HG02623 (cell line): ENCODE measurements at regions not wholly inside any gene's neighbourhood (a gene's known extent, or its start where the extent isn't known, plus 50 kb on each side); places are given as distances from the start of the nearest gene placed in this dataset.
"Not testable (repeated sequence)": the region's sequence is repeated elsewhere in the genome, so short reads cannot be mapped to it uniquely, and the experiment has no call there.

Experiments used
- ATAC-seq: cut with Tn5 transposase; IDR thresholded peaks from one replicate; pipeline ENCODE4 v1.9.1; 2021; ENCODE audit warnings: moderate library complexity; ENCODE audit not compliant: unreplicated experiment

DNA sequence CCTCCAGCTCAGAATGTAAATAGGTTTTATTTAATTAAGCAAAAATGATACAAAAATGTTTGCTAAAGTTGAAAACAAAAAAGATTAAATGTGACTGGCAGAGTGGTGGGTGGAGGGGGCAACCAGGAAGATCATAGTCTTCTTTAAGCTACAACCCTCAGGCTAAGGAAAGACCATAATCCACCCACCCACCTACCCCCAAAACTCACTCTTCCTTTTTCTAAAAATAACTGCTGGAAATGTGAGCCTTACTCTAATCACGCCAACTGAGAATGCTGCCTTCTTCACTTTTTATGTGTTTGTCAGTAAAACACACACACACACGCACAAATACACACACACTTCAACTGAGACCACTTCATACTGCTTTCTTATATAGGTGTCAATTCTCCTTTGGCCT is 230.0 kb upstream of the EGLN3 start:
- ATAC-seq, result no peak

GRCh38 chr14:34180434-34180833 is 229.6 kb upstream of the EGLN3 start:
- ATAC-seq, result no peak

DNA sequence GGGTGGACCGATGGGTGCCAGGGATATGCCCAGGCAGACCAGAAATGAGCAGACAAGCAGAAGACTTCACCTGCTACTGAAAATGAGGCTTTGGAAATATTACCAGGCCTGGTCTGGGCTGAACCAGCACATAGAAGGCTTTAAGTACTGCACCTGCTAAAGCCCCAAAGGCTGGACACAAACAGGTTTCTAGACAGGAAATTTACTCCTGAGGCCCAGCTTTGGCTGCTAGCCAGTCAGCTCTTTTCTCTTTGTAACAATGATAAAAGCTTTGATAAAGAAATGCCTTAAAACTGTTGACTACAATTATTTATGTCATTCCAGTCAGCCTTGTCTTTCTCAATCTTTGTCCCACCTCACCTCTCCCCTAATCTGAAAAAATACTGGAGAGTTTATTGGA is 228.9 kb upstream of the EGLN3 start:
- ATAC-seq, result no peak

DNA sequence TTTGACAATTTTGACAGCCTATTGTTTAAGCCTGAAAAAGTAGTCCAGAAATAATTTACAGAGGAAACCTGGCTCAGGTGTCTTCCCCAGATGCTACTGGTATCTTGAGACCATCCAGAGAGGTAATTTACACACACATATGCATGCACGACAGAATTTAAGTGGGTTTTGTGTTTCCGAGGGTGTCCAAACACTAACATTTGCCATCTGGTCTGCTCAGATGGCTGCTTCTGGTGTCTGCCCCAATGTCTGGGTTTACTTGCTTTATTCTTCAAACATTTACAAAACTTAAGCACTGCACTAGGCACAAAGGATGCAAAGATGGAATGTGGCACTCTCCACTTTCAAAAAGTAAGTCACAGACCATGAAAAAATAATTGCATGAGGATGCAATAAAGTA is 226.6 kb upstream of the EGLN3 start:
- ATAC-seq, result no peak

DNA sequence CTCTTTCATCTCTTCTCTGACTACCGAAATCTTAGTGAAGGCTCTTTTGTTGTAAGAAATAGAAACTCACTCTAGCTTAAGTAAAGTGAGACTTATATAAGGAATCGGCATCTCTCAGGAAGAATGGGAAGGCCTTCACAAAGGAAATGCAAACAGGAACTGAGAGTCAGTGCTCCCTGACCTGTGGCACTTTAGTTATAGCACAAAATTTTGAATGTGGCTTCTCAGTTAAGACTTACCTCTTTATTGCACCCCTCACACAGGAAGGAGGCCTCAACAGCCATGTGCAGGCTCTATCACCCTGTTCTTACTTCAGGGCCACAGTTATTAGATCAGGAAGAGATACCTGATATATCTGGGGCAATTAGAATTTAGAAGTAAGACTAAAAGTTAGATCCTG is 224.7 kb upstream of the EGLN3 start:
- ATAC-seq, result peak; percentile 44

- ATAC-seq, result no peak
These were observed 224.1 kb upstream of the EGLN3 start for GRCh38 chr14:34174973-34175372.

DNA sequence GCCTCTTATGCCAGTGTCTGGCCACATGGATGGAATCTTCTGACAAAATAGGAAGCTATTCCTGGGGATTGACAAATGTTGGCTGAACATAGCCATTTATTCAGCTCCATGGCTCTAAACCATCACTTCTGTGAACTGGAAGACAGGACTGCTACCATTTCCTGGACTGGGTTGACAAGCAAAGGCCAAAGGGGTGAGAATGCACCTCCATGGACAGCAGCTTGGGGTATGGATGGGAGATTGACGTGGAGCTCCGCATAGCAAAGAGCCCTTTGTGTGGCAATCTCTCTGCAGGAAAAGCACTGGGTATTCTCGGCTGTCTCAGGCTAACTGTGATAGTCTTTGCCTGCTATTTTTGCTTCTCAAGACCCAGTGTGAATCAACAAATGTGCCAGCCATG is 223.0 kb upstream of the EGLN3 start:
- no peak for ATAC-seq

DNA sequence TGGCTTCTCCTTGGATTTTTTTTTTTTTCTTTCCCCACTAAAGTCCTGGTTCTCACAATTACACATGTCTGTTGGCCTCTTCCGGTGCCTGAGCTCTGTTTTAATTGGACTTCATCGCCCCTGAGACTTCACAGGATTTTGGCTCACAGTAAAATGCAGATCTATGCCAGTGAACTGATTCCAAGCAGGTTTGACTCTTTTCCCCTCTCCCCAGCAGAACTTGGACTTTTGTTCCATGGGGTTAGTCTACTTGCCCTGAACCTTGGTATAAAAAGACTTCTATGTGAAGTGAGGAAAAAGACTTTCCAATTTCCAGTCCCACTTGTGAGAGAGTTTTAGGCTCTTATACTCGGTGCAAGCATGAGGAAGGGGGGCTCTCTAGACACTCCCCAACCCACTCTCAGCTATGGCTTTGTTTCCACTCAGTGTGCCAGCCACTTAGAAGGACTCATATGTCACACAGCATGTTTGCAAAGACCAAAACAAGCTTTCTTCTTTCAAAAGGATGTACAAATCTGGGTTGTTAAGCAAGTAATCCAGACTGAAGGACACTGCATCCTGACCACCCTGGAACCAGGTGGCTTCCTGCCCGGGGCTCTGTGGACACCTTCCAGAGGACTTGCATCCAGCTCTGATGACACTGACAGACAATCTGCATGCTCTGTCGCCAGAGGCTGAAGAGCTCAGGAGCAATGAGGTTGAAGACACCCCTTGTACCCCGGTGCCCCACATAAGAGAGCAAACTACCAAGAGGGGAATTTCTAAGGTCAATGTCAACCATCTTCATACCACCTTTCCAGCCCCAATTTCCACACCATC is 221.9 kb upstream of the EGLN3 start:
- ATAC-seq, result no peak

- no peak for ATAC-seq
These were observed 221.2 kb upstream of the EGLN3 start for GRCh38 chr14:34172173-34172451.

GRCh38 chr14:34171431-34172172 is 220.7 kb upstream of the EGLN3 start:
- no peak for ATAC-seq

- ATAC-seq, result no peak
These were observed 220.0 kb upstream of the EGLN3 start for GRCh38 chr14:34170882-34171281.

DNA sequence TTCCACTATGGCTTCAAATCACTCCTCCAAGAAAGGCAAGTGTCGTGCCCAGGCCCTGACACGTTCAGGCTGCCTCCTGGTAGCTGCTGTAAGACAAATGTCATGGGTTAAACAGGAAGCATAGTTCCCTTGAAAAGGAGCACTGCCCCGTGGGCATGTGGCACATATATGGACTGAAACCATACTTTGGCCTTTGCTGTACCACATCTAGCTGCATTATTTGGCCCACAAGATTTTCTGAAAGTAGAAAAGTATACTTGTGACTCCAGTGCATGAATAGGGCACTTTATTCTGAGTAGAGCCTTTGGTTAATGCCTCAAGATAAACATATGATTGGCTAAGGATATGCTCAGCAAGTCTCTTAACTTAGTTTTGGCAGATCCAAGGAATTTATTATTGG is 218.7 kb upstream of the EGLN3 start:
- no peak for ATAC-seq

GRCh38 chr14:34168656-34169055 is 217.8 kb upstream of the EGLN3 start:
- ATAC-seq, result no peak

GRCh38 chr14:34165847-34166350 is 215.0 kb upstream of the EGLN3 start:
- no peak for ATAC-seq

DNA sequence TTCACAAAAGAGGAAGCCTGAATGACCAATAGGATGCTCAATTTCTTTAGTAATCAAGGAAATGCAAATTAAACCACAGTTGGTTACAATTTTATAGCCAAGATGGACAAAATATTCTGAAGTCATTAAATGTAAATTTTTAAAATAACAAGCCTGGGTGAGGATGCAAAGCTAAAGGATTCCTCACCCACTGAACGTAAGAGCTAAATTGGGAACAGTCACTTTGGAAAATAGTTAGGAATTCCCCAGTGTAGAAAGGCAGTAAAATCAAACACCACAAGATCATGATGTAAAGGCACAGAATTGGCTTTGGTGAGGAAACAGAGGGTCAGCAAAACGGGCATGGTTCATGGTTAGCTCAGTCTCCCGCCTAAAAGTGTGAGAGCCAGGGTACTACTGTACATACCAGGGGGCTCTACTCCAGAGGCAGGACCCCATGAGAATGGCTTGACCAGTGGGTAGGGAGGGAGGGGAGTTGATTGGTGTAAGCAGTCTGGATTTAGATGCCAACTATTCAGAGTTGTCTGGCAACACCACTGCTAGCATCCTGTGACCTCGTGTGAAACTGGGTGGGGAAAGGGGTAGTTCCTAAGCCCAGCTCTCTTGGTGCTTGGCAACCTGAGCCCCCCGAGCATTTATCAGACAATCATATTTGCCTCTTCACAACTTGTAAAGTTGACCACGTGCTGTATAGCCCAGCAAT is 213.4 kb upstream of the EGLN3 start:
- no peak for ATAC-seq

DNA sequence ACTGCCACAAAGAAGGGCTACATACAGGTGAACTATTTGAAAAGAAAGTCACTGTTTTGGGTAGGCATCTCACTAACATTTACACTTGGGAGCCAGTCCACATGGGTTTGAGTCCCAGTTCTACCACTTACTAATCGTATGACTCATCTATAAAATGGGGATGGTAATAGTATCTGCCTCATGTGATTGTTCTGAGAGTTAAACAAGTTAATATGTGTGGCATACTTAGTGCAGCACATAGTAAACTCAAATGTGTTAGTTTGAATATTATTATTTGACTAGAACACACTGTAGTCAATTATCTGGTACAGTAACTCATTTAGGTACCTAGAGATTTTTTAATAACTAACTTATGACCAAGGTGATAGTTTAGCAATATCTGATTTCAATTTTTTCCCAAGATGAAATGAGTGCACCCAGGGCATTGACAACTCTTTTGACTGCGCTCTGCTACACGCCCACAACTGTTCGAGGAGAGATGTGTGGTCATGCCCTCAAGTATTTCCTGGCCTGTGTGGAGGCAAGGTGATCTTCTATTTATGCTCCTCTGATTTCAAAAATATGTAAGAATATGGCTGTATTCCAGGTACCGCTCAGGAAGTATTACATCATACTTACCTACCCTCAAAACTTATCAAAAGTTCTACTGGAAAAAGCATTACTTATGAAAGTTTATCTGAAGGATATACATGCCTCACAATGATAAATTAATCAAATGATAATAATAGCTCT is 210.6 kb upstream of the EGLN3 start:
- no peak for ATAC-seq

GRCh38 chr14:34160619-34161018 is 209.7 kb upstream of the EGLN3 start:
- ATAC-seq, result no peak

DNA sequence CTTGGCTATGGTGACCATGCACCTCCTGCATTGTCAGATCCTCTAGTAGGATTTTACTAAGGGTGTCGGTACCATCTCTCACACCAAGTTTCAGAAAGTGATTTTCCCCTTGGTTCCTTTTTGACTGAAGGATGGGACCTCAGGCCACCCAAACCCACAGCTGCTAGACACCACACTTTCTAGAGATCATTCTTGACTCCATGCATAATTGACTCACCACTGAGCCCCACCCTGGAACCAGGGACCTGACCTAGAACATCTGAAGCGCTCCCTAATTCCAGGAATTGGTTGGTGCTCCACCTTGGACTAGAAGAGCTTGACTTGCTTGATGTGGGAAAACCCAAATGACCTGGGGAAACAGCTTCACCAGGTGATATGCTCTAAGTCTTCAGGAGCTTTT is 206.8 kb upstream of the EGLN3 start:
- ATAC-seq, result no peak

DNA sequence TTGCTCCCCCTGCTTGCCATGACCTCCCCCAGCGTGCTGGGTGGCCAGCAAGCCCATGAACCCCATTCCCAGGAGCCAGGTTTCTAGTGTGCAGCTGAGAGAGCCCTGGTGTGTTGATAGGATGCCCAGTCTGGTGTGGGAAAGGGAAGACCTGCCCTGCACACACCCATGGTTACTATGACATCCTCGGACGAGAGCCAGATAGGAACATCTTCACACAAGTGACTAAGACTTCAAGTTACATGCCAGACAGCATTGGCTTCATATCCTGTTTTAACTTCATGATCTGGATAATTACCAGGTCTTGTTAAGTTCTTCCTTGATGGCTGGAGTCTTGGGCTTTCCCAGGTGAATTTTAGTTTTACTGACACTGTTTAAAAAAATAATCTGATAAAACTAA is 196.6 kb upstream of the EGLN3 start:
- ATAC-seq, result no peak

DNA sequence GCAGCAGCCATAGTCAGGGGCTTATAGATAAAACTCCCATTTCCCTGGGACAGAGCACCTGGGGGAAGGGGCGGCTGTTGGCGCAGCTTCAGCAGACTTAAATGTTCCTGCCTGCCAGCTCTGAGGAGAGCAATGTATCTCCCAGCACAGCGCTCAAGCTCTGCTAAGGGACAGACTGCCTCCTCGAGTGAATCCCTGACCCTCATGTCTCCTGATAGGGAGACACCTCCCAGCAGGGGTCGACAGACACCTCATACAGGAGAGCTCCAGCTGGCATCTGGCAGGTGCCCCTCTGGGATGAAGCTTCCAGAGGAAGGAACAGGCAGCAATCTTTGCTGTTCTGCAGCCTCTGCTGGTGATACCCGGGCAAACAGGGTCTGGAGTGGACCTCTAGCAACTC is 189.3 kb upstream of the EGLN3 start:
- not testable (repeated sequence) for ATAC-seq
